ENCODE measurements at regions not wholly inside any gene's neighbourhood (a gene's known extent, or its start where the extent isn't known, plus 50 kb on each side); places are given as distances from the start of the nearest gene placed in this dataset.

DNA sequence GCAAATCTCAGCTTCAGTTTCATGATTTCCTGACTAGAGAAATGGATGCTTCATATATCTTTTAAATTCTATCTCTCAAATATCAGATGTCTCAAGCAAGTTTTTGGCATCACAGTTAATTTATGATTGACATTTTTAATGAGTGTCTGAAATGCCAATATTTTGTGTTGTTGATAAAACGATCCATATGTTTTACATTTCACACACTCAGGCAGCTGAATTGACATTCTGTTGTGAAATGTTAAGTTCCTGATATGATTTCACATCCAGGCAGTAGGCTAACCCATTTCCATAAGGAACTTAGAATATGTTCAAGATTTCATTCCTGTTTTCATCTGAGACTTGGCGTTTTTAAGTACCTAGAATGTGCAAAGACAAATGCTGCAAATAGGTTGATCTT is 650.6 kb downstream of the PCDH18 start:
- Histone ChIP-seq H3K9me2 (ENCODE audit: low read depth, low read length) (no peaks in the 10 kb centered on the region), H3K4me1 (ENCODE audit: insufficient read depth, low read length, severe bottlenecking) (no peaks in the 10 kb centered on the region), H3K4me3 (ENCODE audit: low read depth, low read length, poor library complexity, severe bottlenecking) (no peak overlapping the region), H2AFZ (ENCODE audit: low read length) (no peak overlapping the region), H3K9me3 (ENCODE audit: low read length) (no peaks in the 10 kb centered on the region), H4K20me1 (ENCODE audit: insufficient read depth, low read length) (no peaks in the 10 kb centered on the region), H3K27me3 (ENCODE audit: insufficient read depth, low read length) (no peaks in the 10 kb centered on the region), H3K27ac (ENCODE audit: low read depth, low read length, poor library complexity, severe bottlenecking) (no peak overlapping the region), H3K9ac (ENCODE audit: low read length) (no peak overlapping the region), H3F3A (ENCODE audit: insufficient read depth, low read length) (no peaks in the 10 kb centered on the region), H3K79me2 (ENCODE audit: insufficient read depth, low read length) (no peaks in the 10 kb centered on the region), H3K36me3 (ENCODE audit: insufficient read depth, low read length) (no peaks in the 10 kb centered on the region), H3K4me2 (ENCODE audit: low read length) (no peak overlapping the region)
- TF ChIP-seq CTCF (IDR thresholded peaks at IDR 0.05; ENCODE audit: low read length): no peak
- TF ChIP-seq EZH2 (IDR thresholded peaks at IDR 0.05; ENCODE audit: borderline replicate concordance, low read length): no peak

DNA sequence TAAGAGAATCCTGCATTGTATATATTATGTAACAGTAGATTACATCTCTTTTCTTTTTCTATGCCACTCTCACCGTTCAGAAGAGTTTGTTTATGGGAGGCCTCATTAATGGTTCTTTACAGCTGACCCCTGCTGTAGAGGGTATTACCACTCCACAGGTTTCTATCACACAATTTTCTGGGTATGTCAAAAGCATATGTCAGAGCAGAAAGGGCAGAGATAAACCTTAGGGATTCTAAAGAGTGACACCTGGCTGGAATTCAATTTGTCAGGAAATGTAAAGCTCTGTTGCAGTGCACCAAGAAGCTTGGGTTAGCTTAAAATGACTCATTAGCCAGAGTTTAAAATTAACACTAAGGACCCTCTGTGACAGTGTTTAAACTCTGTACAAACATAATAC is 658.7 kb downstream of the PCDH18 start:
- no peaks in the 10 kb centered on the region for H4K20me1 ChIP-seq (ENCODE audit: insufficient read depth, low read length)
- TF ChIP-seq EZH2 (IDR thresholded peaks at IDR 0.05; ENCODE audit: borderline replicate concordance, low read length): no peak
- no peak for TF ChIP-seq CTCF (IDR thresholded peaks at IDR 0.05; ENCODE audit: low read length)
- H3K9me2 ChIP-seq (ENCODE audit: low read depth, low read length): no peaks in the 10 kb centered on the region
- H2AFZ ChIP-seq (ENCODE audit: low read length): no peak overlapping the region
- no peaks in the 10 kb centered on the region for H3K9me3 ChIP-seq (ENCODE audit: low read length)
- H3K36me3 ChIP-seq (ENCODE audit: insufficient read depth, low read length): no peaks in the 10 kb centered on the region
- H3K9ac ChIP-seq (ENCODE audit: low read length): no peak overlapping the region
- no peak overlapping the region for H3K4me2 ChIP-seq (ENCODE audit: low read length)
- H3K79me2 ChIP-seq (ENCODE audit: insufficient read depth, low read length): no peaks in the 10 kb centered on the region
- H3F3A ChIP-seq (ENCODE audit: insufficient read depth, low read length): no peaks in the 10 kb centered on the region
- no peaks in the 10 kb centered on the region for H3K4me1 ChIP-seq (ENCODE audit: insufficient read depth, low read length, severe bottlenecking)
- no peak overlapping the region for H3K4me3 ChIP-seq (ENCODE audit: low read depth, low read length, poor library complexity, severe bottlenecking)
- no peak overlapping the region for H3K27ac ChIP-seq (ENCODE audit: low read depth, low read length, poor library complexity, severe bottlenecking)
- H3K27me3 ChIP-seq (ENCODE audit: insufficient read depth, low read length): no peaks in the 10 kb centered on the region

GRCh38 chr4:136867465-136867864 is 664.8 kb downstream of the PCDH18 start:
- H3K36me3 ChIP-seq (ENCODE audit: insufficient read depth, low read length): no peaks in the 10 kb centered on the region

More at GRCh38 chr4:136867465-136867864, 664.8 kb downstream of the PCDH18 start:
- Histone ChIP-seq H3K9ac (ENCODE audit: low read length) (no peak overlapping the region), H3K4me1 (ENCODE audit: insufficient read depth, low read length, severe bottlenecking) (no peaks in the 10 kb centered on the region), H3K27me3 (ENCODE audit: insufficient read depth, low read length) (no peaks in the 10 kb centered on the region), H3K27ac (ENCODE audit: low read depth, low read length, poor library complexity, severe bottlenecking) (no peak overlapping the region), H3K9me3 (ENCODE audit: low read length) (no peaks in the 10 kb centered on the region), H3F3A (ENCODE audit: insufficient read depth, low read length) (no peaks in the 10 kb centered on the region), H3K9me2 (ENCODE audit: low read depth, low read length) (no peaks in the 10 kb centered on the region), H2AFZ (ENCODE audit: low read length) (no peak overlapping the region), H4K20me1 (ENCODE audit: insufficient read depth, low read length) (no peaks in the 10 kb centered on the region), H3K79me2 (ENCODE audit: insufficient read depth, low read length) (no peaks in the 10 kb centered on the region), H3K4me3 (ENCODE audit: low read depth, low read length, poor library complexity, severe bottlenecking) (no peak overlapping the region), H3K4me2 (ENCODE audit: low read length) (no peak overlapping the region)
- TF ChIP-seq EZH2 (IDR thresholded peaks at IDR 0.05; ENCODE audit: borderline replicate concordance, low read length) (no peak), CTCF (IDR thresholded peaks at IDR 0.05; ENCODE audit: low read length) (no peak)

Measured in OCI-LY1 (cell line).